MCF 10A (cell line): ENCODE measurements at regions not wholly inside any gene's neighbourhood (a gene's known extent, or its start where the extent isn't known, plus 50 kb on each side); places are given as distances from the start of the nearest gene placed in this dataset.

Experiments used
- BruUV-seq: library from RNA; stranded (reverse); fragments of 400-500 nt; replicated peaks from 2 replicates; lab custom pipeline; 2021; lab: Mats Ljungman, UMichigan
- CTCF ChIA-PET: fragments of 300-600 bp; sonication (Branson Sonifier 250); formaldehyde crosslinking; extraction: SDS; loops from one replicate; lab custom pipeline; 2021; ENCODE audit warnings: antibody characterized with exemption, inconsistent platforms; lab: Yijun Ruan, JAX
- POLR2A ChIA-PET: fragments of 300-600, 350-650 bp; sonication (Branson Sonifier 250); formaldehyde crosslinking; extraction: SDS; loops from one replicate; lab custom pipeline; 2020; ENCODE audit warnings: antibody characterized with exemption, inconsistent platforms; lab: Yijun Ruan, JAX
- DNase-seq: peaks from one replicate; pipeline ENCODE4 v3.0.0-alpha.2; 2018; ENCODE audit not compliant: unreplicated experiment
- H3K27ac Mint-ChIP-seq: one replicate; pipeline ENCODE4 v1.8.0; 2022; ENCODE audit warnings: mild to moderate bottlenecking, low read depth, mixed read lengths; ENCODE audit not compliant: unreplicated experiment
- H3K27me3 Mint-ChIP-seq: one replicate; pipeline ENCODE4 v1.8.0; 2022; ENCODE audit warnings: mixed read lengths; ENCODE audit not compliant: insufficient read depth, unreplicated experiment
- H3K36me3 Mint-ChIP-seq: one replicate; pipeline ENCODE4 v1.8.0; 2022; ENCODE audit warnings: mild to moderate bottlenecking, moderate library complexity, mixed read lengths; ENCODE audit not compliant: insufficient read depth, unreplicated experiment
- H3K4me1 Mint-ChIP-seq: one replicate; pipeline ENCODE4 v1.8.0; 2022; ENCODE audit warnings: mixed read lengths; ENCODE audit not compliant: insufficient read depth, unreplicated experiment
- H3K4me3 Mint-ChIP-seq: one replicate; pipeline ENCODE4 v1.8.0; 2022; ENCODE audit warnings: mild to moderate bottlenecking, moderate library complexity, mixed read lengths; ENCODE audit not compliant: unreplicated experiment
- H3K9me3 Mint-ChIP-seq: one replicate; pipeline ENCODE4 v1.8.0; 2022; ENCODE audit warnings: mixed read lengths; ENCODE audit not compliant: unreplicated experiment
- CTCF ChIP-seq: fragments of 200-600 bp; IDR thresholded peaks from one replicate; pipeline ENCODE4 v1.8.0; 2022; ENCODE audit warnings: antibody characterized with exemption, mild to moderate bottlenecking; ENCODE audit not compliant: unreplicated experiment
- intact Hi-C: fragments of 100-400 bp; cut with micrococcal nuclease; formaldehyde crosslinking; loops from 2 replicates; pipeline ENCODE4 v1.14.1; 2022

GRCh38 chr13:39890537-39890936, 235.1 kb downstream of the COG6 start:
- Mint-ChIP-seq H3K27me3 (no peaks in the 10 kb centered on the region), H3K27ac (no peak overlapping the region), H3K4me1 (no peaks in the 10 kb centered on the region), H3K9me3 (no peaks in the 10 kb centered on the region), H3K4me3 (no peak overlapping the region), H3K36me3 (no peaks in the 10 kb centered on the region)
- intact Hi-C loops = no loop called here
- POLR2A ChIA-PET = no interaction called here
- no peak for TF ChIP-seq CTCF
- DNase-seq = no peak
- BruUV-seq = no TSS peak
- CTCF ChIA-PET = no interaction called here

- Mint-ChIP-seq H3K36me3 (no peaks in the 10 kb centered on the region), H3K27me3 (no peaks in the 10 kb centered on the region), H3K4me3 (no peak overlapping the region), H3K9me3 (no peaks in the 10 kb centered on the region), H3K4me1 (no peaks in the 10 kb centered on the region), H3K27ac (no peak overlapping the region)
- ChIA-PET CTCF (interaction anchor here (0.6 kb wide), 1 partner anchor 10 kb away, joined by 3 read pairs; no protein-coding TSS in a partner anchor), POLR2A (no interaction called here)
- BruUV-seq = no TSS peak
- no peak for DNase-seq
- no peak for TF ChIP-seq CTCF
- intact Hi-C loops = no loop called here
Measured at GRCh38 chr13:39892721-39893685, 237.5 kb downstream of the COG6 start.

- CTCF ChIA-PET = no interaction called here
Measured at GRCh38 chr13:39893808-39894207, 238.3 kb downstream of the COG6 start.

More at GRCh38 chr13:39893808-39894207, 238.3 kb downstream of the COG6 start:
- no TSS peak for BruUV-seq
- Mint-ChIP-seq H3K4me3 (no peak overlapping the region), H3K36me3 (no peaks in the 10 kb centered on the region), H3K27me3 (no peaks in the 10 kb centered on the region), H3K9me3 (no peaks in the 10 kb centered on the region), H3K4me1 (no peaks in the 10 kb centered on the region), H3K27ac (no peak overlapping the region)
- POLR2A ChIA-PET = no interaction called here
- intact Hi-C loops = no loop called here
- no peak for TF ChIP-seq CTCF
- DNase-seq = no peak
